Breast epithelium (tissue), 4 donors: ENCODE measurements at regions not wholly inside any gene's neighbourhood (a gene's known extent, or its start where the extent isn't known, plus 50 kb on each side); places are given as distances from the start of the nearest gene placed in this dataset.
"Not testable (repeated sequence)": the region's sequence is repeated elsewhere in the genome, so short reads cannot be mapped to it uniquely, and the experiment has no call there.

Experiments used
- DNase-seq, 2 donors: peaks; one replicate each; pipeline ENCODE4 v3.0.0-alpha.2; 2019; ENCODE audit warnings: low spot score in 2 of 2
- H3K27ac ChIP-seq, 2 donors: fragments of 200-600 bp; sonication (generic) in 1 of 2; one replicate each; pipeline ENCODE4 v1.5.1; 2016 to 2019; ENCODE audit warnings: mild to moderate bottlenecking in 1 of 2
- H3K27me3 ChIP-seq, 2 donors: fragments of 200-600 bp; sonication (generic) in 1 of 2; one replicate each; pipeline versions ENCODE4 v1.5.1 to v1.6.0; 2017 to 2019; ENCODE audit warnings: control low read depth in 1 of 2, mild to moderate bottlenecking in 1 of 2
- H3K36me3 ChIP-seq: fragments of 200-600 bp; one replicate; pipeline ENCODE4 v1.5.1; 2019
- H3K4me1 ChIP-seq, 2 donors: fragments of 200-600 bp; sonication (generic); one replicate each; pipeline ENCODE4 v1.5.1; 2016 to 2019; ENCODE audit warnings: control low read depth in 1 of 2
- H3K4me3 ChIP-seq, 3 donors: fragments of 200-600 bp; sonication (generic); 1 replicate in 2 of 3; 2 replicates in 1 of 3; pipeline ENCODE4 v1.5.1; 2016 to 2019; ENCODE audit warnings: mild to moderate bottlenecking in 3 of 3, moderate library complexity in 2 of 3
- H3K9me3 ChIP-seq, 2 donors: fragments of 200-600 bp; sonication (generic) in 1 of 2; one replicate each; pipeline ENCODE4 v1.5.1; 2016 to 2019; ENCODE audit warnings: control low read depth in 1 of 2
- POLR2A ChIP-seq: fragments of 450-650 bp; IDR thresholded peaks from one replicate; pipeline ENCODE4 v1.6.1; 2016; ENCODE audit warnings: antibody characterized with exemption, mild to moderate bottlenecking, moderate library complexity
- POLR2AphosphoS5 ChIP-seq, 3 donors: sonication (generic); formaldehyde crosslinking; IDR thresholded peaks; one replicate each; pipeline ENCODE4 v1.6.1; 2017; ENCODE audit warnings: antibody characterized with exemption in 3 of 3
- intact Hi-C: fragments of 100-400 bp; cut with DNase I; formaldehyde crosslinking; loops from one replicate; pipeline ENCODE4 v1.15.1; 2023; ENCODE audit warnings: low total_unique reads
- TF ChIP-seq, protein P1 (sequence below), 3 donors: fragments of 450-650 bp; IDR thresholded peaks; one replicate each; pipeline ENCODE4 v1.5.1; 2016 to 2017; ENCODE audit warnings: antibody characterized with exemption in 3 of 3, mild to moderate bottlenecking in 3 of 3, moderate library complexity in 3 of 3

DNA sequence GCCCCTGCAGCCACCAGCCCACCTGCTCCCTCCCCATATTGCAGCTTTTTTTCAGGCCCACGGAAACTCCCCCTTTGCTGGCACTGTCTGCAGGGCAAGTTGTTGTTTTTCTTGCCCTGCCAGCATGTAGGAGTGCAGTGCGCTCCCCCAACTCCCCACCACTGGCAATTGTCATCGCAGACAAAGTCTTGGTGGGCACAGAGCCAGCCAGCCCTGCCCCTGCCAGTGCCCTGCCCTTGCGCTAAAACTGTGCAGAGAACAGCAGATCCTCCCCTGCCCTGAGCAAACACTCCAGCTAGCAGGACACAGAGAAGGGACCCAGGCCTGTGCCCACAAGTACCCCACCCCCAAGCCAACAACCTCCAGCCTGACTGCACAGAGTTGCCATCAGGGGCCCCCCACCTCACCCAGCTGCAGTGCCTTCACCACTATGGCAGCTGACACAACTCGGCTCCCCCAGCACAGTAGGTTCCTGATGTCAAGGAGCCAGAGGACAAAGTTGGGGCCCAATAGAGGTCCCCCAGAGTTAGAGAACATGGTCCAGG lies 158.1 kb upstream of the ARHGAP42 start:
- TF ChIP-seq POLR2AphosphoS5 (IDR thresholded peaks at IDR 0.05) (no peak), POLR2A (no peak)
- TF ChIP-seq, protein P1, sequence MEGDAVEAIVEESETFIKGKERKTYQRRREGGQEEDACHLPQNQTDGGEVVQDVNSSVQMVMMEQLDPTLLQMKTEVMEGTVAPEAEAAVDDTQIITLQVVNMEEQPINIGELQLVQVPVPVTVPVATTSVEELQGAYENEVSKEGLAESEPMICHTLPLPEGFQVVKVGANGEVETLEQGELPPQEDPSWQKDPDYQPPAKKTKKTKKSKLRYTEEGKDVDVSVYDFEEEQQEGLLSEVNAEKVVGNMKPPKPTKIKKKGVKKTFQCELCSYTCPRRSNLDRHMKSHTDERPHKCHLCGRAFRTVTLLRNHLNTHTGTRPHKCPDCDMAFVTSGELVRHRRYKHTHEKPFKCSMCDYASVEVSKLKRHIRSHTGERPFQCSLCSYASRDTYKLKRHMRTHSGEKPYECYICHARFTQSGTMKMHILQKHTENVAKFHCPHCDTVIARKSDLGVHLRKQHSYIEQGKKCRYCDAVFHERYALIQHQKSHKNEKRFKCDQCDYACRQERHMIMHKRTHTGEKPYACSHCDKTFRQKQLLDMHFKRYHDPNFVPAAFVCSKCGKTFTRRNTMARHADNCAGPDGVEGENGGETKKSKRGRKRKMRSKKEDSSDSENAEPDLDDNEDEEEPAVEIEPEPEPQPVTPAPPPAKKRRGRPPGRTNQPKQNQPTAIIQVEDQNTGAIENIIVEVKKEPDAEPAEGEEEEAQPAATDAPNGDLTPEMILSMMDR (IDR thresholded peaks at IDR 0.05), result no peak
- DNase-seq, result no peak
- no peak overlapping the region for H3K4me3 ChIP-seq
- no peaks in the 10 kb centered on the region for H3K27me3 ChIP-seq
- no peaks in the 10 kb centered on the region for H3K36me3 ChIP-seq
- H3K4me1 ChIP-seq, result no peaks in the 10 kb centered on the region
- intact Hi-C loops, result no loop called here
- H3K9me3 ChIP-seq, result peaks cover 8 to 16% of the 10 kb centered on the region in 2 donors
- H3K27ac ChIP-seq, result no peak overlapping the region

DNA sequence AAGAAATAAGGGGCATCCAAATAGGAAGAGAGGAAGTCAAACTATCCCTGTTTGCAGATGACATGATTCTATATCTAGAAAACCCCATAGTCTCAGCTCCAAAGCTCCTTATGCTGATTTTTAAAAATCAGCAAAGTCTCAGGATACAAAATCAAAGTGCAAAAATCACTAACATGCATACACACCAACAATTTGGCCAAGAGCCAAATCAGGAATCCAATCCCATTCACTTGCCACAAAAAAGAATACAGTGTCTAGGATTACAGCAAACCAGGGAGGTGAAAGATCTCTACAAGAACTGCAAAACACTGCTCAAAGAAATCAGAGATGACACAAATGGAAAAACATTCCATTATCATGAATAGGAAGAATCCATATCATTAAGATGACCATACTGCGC lies 155.8 kb upstream of the ARHGAP42 start:
- H3K27ac ChIP-seq, H3K27me3 ChIP-seq, DNase-seq, intact Hi-C loops, H3K36me3 ChIP-seq, H3K4me1 ChIP-seq, H3K4me3 ChIP-seq, H3K9me3 ChIP-seq: not testable (repeated sequence)

DNA sequence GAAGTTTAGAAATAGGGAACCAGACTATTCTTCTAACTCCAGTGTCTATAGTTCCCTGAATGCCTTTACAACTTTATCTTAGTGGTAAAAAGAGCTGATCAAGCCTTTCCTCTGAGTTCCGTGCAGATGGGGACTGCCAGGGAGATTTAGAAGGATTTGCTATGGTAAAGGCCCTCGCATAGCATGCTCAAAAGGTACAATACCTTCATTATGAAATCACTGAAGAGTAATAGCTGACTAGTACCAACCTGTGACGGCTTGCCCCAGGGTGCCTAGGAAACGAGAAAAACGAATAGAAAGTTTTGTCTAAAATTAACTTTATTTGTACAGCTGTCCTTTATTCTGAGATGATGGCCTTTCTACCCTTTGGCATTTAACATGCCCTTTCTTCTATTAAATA lies 150.1 kb upstream of the ARHGAP42 start:
- Histone ChIP-seq H3K36me3 (no peaks in the 10 kb centered on the region), H3K4me1 (no peaks in the 10 kb centered on the region), H3K27me3 (no peaks in the 10 kb centered on the region), H3K9me3 (no peaks in the 10 kb centered on the region), H3K4me3 (no peak overlapping the region), H3K27ac (no peak overlapping the region)
- TF ChIP-seq POLR2AphosphoS5 (IDR thresholded peaks at IDR 0.05), result no peak
- TF ChIP-seq, protein P1 (IDR thresholded peaks at IDR 0.05), result no peak
- no peak for TF ChIP-seq POLR2A
- no peak for DNase-seq
- intact Hi-C loops, result no loop called here

DNA sequence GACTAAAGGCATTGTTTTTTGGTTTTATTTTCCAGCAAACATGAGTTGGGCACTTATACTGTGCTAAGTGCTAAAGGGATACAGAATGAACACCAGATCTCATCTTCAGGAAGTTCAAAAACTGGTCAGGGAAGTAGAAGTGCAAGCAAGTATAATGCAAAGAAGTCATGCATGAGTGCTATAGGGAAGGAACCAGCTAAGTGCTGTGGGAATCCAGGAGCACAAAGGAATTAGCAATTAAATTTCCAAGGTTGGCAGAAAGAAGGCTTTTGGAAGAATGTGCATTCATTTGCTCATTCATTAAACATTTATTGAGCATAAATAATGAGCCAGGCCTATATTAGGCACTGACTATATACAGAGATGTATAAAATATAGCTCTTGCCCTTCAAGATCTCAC lies 143.7 kb upstream of the ARHGAP42 start:
- Histone ChIP-seq H3K4me1 (no peaks in the 10 kb centered on the region), H3K9me3 (no peaks in the 10 kb centered on the region), H3K27me3 (no peaks in the 10 kb centered on the region), H3K4me3 (no peak overlapping the region), H3K36me3 (no peaks in the 10 kb centered on the region), H3K27ac (no peak overlapping the region)
- DNase-seq, result no peak
- intact Hi-C loops, result no loop called here
- TF ChIP-seq POLR2A, result no peak

DNA sequence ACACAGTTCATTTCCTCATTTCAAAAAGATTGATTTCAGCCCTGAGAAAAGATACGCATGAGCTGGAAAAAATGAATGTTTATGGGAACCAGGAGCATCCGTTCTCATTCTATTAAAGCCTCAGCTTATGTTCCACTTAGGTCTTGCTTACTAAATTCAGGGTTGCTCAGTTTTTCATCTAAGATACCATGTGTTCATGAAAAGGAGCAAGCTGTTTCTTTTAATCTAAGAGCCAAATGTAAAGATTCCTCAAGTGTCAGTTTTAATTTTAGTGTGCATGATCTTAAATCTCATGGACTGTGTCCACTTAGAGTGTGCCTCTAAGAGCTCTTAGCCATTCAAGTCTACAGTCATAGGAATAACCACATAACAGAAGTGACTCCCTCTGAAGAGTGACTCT lies 141.5 kb upstream of the ARHGAP42 start:
- intact Hi-C loops, result no loop called here
- H3K9me3 ChIP-seq, result no peaks in the 10 kb centered on the region
- no peaks in the 10 kb centered on the region for H3K36me3 ChIP-seq
- no peak overlapping the region for H3K27ac ChIP-seq
- no peak for DNase-seq
- H3K4me1 ChIP-seq, result no peaks in the 10 kb centered on the region
- H3K27me3 ChIP-seq, result no peaks in the 10 kb centered on the region
- TF ChIP-seq POLR2A (no peak), POLR2AphosphoS5 (IDR thresholded peaks at IDR 0.05) (no peak)
- TF ChIP-seq, protein P1 (IDR thresholded peaks at IDR 0.05), result no peak
- no peak overlapping the region for H3K4me3 ChIP-seq

DNA sequence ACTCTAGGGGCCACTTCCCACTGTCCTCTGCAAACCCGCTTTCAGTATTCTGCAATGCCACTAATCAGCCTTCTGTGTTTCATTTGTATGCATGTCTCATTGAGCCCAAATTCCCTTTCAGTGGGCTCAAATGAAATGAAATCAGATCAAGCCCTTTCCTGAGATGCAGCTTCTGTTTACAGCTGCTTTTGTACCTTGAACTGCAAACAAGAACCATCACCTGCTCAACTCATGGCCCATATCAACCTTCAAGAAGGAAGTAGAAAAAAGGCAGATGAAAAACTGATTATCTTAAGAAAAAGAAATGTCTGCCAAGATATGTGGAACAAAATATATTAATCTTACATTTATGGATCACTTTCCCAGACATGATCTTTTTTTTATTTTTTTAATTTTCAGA lies 141.1 kb upstream of the ARHGAP42 start:
- H3K36me3 ChIP-seq, result no peaks in the 10 kb centered on the region
- intact Hi-C loops, result no loop called here
- H3K4me3 ChIP-seq, result no peak overlapping the region
- TF ChIP-seq POLR2A, result no peak
- TF ChIP-seq, protein P1 (IDR thresholded peaks at IDR 0.05), result no peak
- TF ChIP-seq POLR2AphosphoS5 (IDR thresholded peaks at IDR 0.05), result no peak
- no peaks in the 10 kb centered on the region for H3K9me3 ChIP-seq
- H3K4me1 ChIP-seq, result no peaks in the 10 kb centered on the region
- no peak for DNase-seq
- H3K27ac ChIP-seq, result no peak overlapping the region
- no peaks in the 10 kb centered on the region for H3K27me3 ChIP-seq
